UCSD-AML1 (cell line): ENCODE measurements at regions not wholly inside any gene's neighbourhood (a gene's known extent, or its start where the extent isn't known, plus 50 kb on each side); places are given as distances from the start of the nearest gene placed in this dataset.
A peak's percentile ranks its signal among the peaks of the same experiment; 100 is the strongest.
"Not testable (repeated sequence)": the region's sequence is repeated elsewhere in the genome, so short reads cannot be mapped to it uniquely, and the experiment has no call there.

Experiments
- DNase-seq: peaks from one replicate; lab custom pipeline; 2025; ENCODE audit not compliant: unreplicated experiment; lab: John Stamatoyannopoulos, UW

DNA sequence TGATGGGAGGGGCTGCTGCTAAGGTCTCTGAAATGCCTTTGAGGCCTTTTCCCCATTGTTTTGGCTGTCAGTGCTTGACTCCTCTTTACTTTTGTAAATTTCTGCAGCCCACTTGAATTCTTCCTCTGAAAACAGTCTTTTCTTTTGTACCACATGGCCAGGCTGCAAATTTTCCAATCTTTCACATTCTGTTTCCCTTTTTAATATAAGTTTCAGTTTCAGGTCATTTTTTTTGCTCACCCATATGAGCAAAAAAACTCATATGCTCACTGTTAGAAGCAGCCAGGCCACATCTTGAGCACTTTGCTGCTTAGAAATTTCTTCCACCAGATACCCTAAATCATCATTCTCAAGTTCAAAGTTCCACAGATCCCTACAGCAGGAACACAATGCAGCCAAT lies 234.6 kb upstream of the ADRA1B start:
- no peak for DNase-seq

GRCh38 chr5:159682623-159683022 lies 233.7 kb upstream of the ADRA1B start:
- no peak for DNase-seq

DNA sequence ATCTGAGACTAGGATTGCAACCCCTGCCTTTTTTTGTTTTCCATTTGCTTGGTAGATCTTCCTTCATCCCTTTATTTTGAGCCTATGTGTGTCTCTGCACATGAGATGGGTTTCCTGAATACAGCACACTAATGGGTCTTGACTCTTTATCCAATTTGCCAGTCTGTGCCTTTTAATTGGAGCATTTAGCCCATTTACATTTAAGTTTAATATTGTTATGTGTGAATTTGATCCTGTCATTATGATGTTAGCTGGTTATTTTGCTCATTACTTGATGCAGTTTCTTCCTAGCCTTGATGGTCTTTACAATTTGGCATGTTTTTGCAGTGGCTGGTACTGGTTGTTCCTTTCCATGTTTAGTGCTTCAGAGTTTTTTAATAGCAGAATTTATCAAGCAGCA lies 228.4 kb upstream of the ADRA1B start:
- DNase-seq: not testable (repeated sequence)

DNA sequence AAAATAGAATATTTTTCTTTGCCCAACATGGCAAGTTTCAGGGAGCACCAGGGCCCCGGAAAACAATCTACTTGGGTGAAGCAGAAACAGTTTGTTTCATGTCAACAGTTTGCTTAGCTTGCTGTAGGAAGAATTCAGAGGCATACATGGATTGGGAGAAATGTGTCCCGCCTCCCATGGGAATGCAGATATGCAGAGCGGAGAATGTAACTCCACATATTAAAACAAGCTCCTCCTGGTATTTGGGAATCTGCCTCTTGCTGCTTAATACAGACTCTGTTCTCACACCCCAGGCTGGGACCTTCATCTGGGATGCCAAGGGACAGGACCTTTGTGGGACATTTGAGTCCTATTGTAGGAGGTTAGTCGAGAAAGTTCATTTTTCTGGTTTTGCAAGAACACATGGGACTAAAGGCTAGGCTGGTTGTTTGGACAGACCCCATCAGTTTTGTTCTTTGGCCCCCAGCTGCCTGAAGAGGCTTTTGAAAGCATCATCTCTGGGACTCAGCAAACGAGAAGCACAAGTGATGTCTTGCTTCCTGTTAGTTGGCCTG lies 220.5 kb upstream of the ADRA1B start:
- no peak for DNase-seq

DNA sequence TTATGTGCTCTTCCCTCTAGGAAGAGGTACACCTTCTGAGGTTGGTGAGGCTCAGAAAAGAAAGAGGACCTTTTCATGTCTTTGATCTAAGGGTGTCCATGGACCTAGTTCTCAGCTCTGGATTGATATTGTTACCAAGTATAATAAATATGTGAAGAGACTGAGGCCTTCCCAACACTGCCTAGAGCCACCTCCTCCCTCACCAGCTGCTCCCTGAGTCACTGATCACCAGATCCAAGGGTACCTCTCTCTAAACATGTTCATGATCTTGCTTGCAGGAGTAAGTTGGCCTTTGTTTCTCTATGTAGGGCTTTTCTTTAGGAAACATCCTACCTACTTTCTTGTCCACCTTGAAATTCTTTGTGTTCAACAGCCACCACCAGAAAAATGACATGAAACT lies 218.8 kb upstream of the ADRA1B start:
- no peak for DNase-seq

- no peak for DNase-seq
Observed at GRCh38 chr5:159698322-159698721, 218.0 kb upstream of the ADRA1B start.

DNA sequence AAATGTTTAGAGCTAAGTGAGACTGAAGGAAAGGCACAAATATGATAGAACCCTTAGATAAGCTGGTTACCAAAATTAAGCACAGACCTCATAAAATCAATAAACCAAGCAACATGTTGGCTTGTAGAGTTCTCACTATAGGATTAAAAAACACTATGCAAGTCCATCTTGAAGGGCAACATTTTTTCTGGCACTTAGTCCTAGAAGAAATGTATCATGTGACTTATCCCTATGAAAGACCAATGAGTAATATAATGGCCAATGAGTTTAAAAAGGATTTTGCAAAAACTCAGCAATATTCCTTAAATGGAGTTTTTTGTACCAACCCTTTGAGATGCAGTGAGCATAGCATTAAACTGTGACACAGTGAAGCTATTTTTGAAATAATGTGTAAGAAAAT lies 216.3 kb upstream of the ADRA1B start:
- no peak for DNase-seq

DNA sequence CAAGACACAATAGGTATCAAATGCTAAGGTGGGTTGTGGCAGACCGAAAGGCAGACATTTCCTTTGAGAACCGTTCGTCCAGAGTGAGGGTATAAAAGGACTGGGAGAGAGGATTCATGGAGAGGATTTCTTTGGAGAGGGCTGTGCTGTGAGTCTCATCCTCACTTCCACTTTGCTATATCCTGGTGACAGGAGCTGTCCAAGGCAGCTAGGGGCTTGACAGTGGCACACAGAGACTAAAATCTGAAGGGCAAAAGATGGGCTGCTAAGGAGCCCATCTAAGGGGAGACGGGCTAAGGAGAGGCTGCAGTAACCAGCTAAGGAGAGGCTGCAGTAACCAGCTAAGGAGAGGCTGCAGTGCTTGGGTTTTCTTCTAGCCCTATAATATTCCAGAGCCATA lies 214.0 kb upstream of the ADRA1B start:
- no peak for DNase-seq

DNA sequence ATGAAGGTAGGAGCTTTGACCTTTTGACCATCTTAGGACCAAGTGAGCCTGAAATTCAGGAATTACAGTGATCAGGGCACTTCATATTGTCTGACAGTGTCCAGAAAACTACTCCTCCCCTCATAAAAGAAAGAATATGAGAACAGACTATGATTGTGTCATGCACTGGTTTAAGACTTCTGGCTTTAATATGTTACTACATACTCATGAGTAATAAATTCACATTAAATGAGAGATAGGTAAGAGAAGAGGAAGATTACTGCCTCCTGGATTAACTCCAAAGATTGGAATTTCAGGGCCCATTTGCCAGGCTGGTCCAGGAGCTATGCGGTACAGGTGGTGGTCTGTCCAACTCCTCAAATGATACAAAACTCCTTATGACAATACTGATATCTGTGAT lies 213.5 kb upstream of the ADRA1B start:
- DNase-seq: no peak

DNA sequence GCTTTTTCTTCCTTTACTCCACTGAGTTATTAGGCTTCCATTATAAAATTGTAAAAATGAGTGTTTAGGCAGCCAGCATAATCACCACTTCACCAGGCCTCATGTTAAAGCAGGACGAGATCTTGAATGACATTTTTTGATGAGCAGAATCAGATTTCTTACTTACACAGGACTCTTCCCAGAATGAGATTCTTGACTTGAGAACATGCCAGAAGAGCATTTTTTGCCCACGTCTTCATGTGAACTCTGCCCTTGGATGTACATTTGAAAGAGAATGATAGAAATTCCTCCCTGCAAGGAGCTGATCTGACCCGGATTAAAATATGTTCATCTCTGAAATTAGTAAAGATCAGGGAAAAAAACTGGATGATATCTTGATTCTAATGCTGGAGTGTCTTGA lies 212.1 kb upstream of the ADRA1B start:
- no peak for DNase-seq

DNA sequence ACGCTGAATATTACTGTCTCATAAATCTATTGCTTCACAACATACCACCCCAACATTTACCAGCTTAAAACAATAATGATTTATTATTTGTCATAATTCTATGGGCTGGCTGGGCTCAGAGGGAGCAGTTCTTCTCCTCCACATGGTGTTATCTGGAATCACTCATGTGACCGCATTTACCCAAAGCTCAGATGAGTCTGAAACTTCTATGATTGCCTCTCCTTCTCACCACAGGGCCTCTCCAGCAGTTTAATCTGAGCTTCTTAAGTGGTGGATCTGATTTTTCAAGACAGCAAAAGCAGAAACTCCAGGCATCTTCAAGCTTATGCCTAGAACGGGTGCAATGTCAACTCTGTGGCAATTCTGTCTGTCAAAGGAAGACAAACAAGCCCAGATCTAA lies 210.3 kb upstream of the ADRA1B start:
- DNase-seq: no peak

GRCh38 chr5:159708090-159708489 lies 208.2 kb upstream of the ADRA1B start:
- DNase-seq: no peak

GRCh38 chr5:159712672-159713071 lies 203.6 kb upstream of the ADRA1B start:
- no peak for DNase-seq

DNA sequence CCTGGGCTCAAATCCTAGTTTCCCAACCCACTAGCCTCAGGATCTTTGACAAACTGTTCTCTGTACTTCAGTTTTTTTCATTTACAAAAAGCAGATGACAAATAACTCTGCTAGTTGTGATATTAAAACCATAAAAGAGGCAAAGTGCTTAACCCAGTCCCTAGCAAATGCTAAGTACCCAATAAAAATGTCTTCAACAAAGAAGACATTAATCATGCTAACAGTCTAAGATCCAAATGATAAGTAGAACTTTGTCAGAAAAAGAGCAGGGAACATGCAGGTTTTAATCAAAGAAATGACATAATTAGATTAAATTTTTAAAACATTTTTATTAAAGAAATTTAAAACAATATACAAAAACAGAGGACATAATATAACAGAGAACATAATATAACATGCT lies 203.0 kb upstream of the ADRA1B start:
- no peak for DNase-seq

DNA sequence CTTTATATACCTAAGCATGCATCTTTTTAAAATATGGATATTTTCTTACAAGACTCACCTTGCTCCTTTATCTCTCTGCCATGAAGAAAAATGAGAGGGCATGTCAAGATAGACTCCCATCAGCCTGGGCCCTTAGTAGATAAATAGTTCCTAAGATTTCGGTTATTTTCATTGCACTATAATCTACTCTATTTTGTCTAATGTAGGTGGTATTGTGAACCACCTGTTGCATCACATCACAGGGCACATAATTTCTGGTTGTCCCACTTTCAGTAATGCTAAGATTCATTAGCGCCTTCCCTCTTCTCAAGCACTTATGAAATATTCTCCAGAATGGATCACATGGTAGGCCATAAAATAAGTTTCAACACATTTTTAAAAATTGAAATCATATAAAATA lies 202.5 kb upstream of the ADRA1B start:
- no peak for DNase-seq

GRCh38 chr5:159725475-159725874 lies 190.8 kb upstream of the ADRA1B start:
- no peak for DNase-seq

GRCh38 chr5:159727167-159727566 lies 189.1 kb upstream of the ADRA1B start:
- no peak for DNase-seq

DNA sequence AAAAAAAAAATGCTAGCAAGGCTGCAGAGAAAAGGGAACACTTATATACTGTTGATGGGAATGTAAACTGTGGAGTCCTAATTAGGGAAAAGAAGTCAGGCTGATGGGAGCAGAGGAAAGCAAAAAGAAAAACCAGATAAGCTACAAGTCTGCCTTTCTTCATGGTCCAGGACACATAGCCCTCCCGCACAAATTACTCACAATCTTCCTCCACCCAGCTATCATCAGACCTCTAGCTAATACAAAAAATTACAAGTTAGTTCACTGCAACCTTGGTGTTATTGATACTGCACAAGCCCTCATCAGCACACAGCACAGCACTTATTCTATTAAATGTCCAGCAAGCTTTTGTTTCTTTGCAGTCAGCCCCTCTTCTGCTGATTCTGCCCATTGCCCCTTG lies 186.0 kb upstream of the ADRA1B start:
- DNase-seq: no peak

- DNase-seq: peak; percentile 38
Observed at GRCh38 chr5:159732220-159732619, 184.1 kb upstream of the ADRA1B start.

GRCh38 chr5:159734366-159734765 lies 181.9 kb upstream of the ADRA1B start:
- no peak for DNase-seq

DNA sequence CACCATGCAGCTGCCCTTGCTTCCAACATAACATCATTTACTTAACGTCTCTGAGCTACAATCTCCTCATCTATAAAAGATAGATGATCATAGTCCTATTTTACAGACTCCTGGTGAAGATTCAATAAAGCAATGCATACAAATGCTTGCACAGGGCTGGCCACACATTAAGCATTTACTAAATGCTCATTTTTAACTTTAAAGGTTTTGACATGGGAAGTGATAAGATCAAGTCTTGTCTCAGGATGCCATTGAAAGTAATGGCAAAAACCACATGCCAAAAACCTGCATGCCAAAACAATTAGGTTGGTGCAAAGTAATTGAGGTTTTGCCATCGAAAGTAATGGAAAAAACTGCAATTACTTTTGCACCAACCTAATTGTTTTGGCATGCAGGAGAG lies 181.2 kb upstream of the ADRA1B start:
- no peak for DNase-seq

GRCh38 chr5:159735749-159736660 lies 180.3 kb upstream of the ADRA1B start:
- no peak for DNase-seq

DNA sequence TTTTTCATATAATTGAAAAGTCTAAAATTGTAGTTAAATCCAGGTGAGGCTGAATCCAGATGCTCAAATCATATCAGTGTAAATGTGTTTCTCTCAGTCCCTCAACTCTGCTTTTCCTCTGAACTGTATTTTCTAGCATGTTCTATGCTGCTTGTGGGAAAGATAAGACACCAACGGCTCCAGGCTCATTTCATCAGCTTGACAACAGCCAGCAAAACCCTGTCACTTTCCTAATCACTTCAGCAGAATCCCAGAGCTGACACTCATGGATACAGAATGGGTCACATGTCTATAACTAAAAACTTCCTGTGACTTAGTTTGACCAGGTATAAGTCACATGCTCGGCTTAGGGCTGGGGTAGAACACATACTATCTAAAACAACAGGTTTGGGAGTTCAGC lies 179.4 kb upstream of the ADRA1B start:
- no peak for DNase-seq
